Activated naive CD4-positive, alpha-beta T cell treated with Interleukin-2 at 50 U/mL for 16 hours (primary cell): ENCODE measurements at regions not wholly inside any gene's neighbourhood (a gene's known extent, or its start where the extent isn't known, plus 50 kb on each side); places are given as distances from the start of the nearest gene placed in this dataset.
"Not testable (repeated sequence)": the region's sequence is repeated elsewhere in the genome, so short reads cannot be mapped to it uniquely, and the experiment has no call there.

Experiments
- DNase-seq: peaks from one replicate; pipeline ENCODE4 v3.0.0-alpha.2; 2020

DNA sequence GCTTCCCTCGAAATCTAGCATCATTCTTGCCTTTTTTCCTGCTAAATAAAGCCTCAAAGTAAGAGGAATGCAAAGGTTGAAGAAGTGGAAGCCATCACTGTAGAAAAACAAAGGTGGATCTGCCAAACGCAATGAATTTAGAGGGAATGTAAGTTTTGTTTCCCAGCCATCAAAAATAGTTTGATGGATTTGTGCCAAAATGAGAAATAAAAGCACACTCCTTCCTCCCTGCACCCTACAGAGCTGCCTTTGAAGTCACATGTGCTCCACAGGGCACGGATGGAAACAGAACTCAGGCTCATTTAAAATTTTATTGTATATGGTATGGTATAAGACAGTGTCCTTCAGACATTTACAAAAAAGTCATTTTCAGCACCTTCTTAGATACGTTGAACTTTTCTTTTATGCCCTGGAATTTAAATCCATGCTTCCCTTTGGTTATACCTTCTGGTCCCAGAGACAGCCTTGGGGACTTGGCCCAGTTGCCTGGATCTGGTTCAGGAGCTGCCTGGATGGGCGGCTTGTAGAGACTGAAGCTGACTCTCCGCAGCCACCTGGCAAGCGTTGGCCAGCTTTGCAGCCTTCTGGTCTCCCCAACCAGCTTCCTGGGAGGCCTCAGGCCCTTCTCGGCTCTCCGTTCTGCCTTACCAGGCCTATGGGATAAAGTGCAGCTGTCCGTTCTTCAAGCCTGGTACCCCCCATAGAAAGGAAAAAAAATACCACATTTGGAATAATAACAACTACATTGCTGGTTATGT is 228.5 kb upstream of the NEBL start:
- no peak for DNase-seq

GRCh38 chr10:21122907-21123306 is 225.8 kb upstream of the NEBL start:
- no peak for DNase-seq

- not testable (repeated sequence) for DNase-seq
Observed at GRCh38 chr10:21121822-21122221, 224.7 kb upstream of the NEBL start.

DNA sequence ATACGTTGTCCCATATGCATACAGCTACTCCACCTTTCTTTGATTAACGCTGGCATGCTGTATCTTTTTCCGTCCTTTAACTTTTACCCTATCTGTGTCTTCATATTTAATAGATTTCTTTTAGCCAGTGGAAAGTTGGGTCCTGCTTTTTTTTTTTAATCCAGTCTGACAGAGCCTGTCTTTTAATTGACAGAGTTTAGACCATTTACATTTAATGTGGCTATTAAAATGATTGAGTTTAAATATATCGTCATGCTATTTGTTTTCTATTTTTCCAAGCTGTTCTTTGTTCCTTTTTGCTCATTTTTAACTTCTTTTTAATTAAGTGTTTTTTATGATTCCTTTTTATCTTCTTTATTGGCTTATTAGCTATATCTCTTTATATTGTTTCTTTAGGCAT is 217.6 kb upstream of the NEBL start:
- no peak for DNase-seq

- no peak for DNase-seq
Observed at GRCh38 chr10:21110358-21110757, 213.2 kb upstream of the NEBL start.

- DNase-seq: not testable (repeated sequence)
Observed at GRCh38 chr10:21106931-21107330, 209.8 kb upstream of the NEBL start.

- DNase-seq: not testable (repeated sequence)
Observed at GRCh38 chr10:21105331-21105730, 208.2 kb upstream of the NEBL start.

DNA sequence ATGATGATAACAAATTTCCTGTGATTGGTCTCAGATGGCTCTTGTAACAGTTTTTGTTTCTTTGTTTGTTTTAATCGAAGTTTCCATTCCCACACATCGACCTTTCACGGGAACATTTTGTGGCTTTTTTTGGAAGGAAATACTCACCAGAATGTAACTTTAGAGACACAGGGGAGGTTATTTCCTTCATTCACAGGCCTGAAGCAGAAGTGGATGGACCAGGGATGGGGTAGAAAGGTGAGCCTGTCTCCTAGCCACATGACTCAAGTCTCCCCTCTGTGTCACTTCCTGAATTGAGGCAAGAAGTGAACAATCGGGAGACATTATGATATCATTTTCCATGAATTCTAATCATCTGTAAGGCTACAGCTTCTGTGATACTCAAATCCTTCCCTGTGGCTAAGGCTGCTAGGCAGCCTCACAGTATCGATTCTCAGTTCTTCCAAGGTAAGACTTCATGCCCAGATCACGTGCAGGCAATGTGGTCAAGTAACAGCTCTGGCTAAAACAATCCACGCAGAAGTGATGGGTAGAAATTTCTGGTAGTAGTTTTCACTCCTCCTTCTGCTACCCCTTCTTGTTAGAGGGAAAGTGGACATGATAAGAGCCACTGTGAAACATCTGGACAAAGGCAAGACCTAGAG is 203.9 kb upstream of the NEBL start:
- DNase-seq: no peak

- DNase-seq: no peak
Observed at GRCh38 chr10:21100190-21100589, 203.1 kb upstream of the NEBL start.

DNA sequence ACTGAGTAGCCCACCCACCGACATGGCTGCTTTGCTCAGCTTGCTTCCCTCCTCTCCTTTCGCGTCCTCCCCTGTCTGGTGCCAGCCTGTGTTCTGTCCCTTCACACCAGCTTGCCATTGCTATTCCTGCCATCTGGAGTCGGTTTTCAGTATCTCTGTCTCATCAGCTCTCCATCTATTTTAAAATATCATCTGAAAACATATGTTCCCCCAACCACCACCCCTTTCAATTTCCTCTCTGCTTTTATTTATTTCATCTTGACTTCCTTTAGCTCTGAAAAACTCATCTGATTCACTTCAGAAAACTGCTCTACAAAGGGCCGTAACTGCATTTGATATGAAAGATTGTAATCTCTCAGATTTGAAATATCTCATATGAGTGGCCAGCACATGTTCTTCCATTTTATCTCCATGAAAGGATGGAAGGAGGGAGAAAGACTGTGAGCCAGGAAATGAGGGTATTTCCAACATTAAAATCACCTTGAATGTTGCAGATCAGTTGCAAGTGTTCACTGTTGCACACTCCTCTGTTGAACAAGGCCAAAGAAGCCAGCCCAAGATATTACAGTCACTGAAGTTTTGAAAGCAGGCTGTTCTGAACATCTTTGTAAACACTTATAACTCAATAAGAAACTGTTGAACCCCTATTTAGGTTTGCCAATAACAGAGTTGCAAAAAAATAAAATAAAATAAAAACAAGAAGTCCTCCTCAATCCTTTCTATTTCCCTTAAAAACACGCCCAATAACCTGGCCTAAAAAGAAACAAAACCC is 202.4 kb upstream of the NEBL start:
- DNase-seq: no peak

- no peak for DNase-seq
Observed at GRCh38 chr10:21097926-21098355, 200.8 kb upstream of the NEBL start.

DNA sequence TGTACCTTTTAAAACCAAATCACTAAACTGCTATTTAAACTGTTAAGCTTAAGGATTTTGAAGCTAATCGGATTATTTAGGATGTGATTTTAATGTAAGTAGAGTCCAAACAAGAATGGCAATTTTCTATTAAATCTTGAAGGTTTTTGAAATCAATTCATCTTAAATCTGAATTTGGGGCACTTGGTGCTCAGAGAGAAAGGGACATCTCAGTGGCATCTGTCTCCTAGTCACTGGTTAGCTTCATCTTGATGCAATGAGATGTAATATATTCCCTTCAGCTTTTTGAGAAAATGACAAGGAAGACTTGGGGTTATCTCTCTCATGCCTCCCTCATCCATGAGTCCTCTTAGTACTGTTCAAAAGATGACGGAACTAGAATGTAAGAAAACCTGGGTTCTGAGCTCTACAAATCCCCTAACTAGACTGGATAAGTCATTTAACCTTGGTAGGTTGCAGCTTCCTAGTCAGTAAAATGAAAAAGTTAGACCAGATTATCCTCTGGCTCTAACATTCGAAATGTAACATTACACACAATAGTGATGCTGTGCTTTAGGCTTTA is 198.5 kb upstream of the NEBL start:
- DNase-seq: no peak

DNA sequence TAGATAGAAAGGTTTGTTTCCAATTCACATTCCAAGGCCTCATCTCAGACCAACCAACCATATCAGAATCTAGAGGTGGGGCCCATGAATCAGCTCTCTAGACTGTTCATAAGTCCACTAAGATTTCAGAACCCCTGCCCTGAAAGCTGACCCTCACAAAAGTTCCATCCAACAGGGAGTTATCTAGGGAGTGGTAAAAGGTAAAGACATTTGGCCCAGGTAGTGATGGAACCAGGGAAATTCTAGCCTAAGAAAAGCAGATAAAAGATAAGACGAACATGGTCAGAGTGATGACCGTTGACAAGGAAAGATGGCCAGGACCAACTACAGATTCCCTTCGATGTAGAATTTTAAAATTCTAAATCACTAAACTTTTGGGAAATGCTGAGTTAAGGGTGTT is 198.0 kb upstream of the NEBL start:
- no peak for DNase-seq

DNA sequence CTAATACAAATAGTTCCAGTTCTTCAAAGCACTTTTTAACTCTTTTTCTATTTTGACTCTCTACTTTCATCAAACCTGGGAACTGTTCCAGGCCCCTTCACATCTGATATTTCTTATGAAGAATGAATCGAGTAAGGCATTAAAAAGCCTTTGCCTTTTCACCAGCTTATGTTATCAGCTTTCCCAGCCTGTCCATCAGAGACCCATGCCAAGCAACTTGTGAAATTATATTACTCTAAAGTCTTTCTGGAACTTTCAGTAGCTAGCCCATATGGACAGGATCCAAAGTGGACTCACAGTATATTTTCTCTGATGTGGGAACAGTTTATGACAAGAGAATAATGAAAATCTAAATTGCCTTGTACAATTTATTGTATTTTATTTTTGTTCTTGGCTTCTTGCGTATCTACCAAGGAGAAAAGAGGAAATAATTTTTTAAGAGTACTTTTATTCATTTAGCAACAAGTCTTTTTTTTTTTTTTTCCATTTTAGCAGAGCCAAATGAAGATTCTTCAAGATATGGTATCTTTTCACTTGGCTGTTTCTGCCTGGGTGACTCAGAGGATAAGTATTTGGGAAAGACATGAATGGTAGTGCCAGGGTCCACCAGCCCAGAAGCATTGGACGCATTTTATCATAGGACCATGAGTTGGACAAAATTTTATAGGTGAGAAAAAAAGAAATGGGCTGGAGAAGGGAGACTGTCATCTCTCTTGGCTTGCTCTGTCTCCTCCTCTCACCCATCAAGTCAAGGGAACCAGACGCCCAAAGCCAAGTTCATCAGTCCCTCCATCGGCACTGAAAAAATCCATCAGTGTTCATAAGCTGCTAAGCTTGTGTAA is 195.8 kb upstream of the NEBL start:
- no peak for DNase-seq

DNA sequence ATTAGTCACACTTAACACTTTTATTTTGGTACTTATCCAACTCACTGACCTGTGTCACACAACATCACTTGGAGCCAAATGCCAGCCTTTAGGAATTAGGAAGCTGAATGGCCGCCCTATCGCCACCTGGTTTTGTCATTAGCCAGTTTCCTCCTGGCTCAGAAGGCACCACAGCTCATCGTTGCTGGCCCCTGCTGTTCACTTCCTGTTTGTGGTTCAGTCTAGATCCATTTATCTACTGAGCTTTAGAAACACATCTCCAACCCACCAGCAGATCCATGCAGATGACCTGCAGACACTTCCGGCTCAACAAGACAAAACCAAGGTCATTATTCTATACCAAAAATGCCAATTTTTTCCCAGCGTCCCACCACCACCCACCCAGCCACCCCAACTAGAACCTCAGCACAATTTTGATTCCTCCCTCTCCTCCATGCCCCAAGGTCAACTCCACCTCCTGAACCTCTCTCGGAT is 193.5 kb upstream of the NEBL start:
- DNase-seq: no peak

GRCh38 chr10:21087476-21087875 is 190.4 kb upstream of the NEBL start:
- no peak for DNase-seq

- DNase-seq: no peak
Observed at GRCh38 chr10:21084700-21085099, 187.6 kb upstream of the NEBL start.

- DNase-seq: no peak
Observed at GRCh38 chr10:21083861-21084260, 186.8 kb upstream of the NEBL start.

DNA sequence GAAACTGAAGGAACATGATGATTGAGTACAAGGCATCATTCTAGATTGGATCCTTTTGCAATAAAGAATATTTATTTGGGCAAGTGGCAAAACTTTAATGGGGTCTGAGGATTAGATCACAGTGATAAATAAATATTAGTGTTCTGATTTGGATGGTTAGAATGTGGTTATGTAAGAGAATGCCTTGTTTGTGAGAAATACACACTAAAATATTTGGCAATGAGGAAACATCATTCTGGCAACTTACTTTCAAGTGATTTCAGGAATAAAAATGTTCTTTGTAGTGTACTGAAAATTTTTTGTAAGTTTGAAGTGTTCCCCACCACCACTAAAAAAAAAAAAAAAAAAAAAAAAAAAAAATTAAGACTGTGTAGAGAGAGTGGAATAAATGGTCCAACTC is 185.1 kb upstream of the NEBL start:
- DNase-seq: no peak

- DNase-seq: no peak
Observed at GRCh38 chr10:21080261-21080660, 183.2 kb upstream of the NEBL start.

DNA sequence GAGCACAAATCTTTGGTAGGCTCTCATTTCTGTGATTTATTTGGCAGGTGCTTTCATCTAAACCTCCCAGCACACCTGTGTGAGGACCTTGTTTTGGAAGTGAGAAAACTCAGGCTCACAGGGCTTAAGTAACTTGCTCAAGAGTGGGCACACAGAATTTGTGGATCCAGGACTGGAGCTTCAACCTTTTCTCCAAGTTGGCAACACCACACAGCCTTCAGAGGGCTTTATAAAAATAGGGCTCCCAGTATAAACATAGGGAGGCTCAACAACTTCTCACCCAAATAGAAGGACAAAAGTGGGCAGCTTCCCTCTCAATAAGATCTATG is 182.2 kb upstream of the NEBL start:
- DNase-seq: no peak
